ENCODE measurements at regions not wholly inside any gene's neighbourhood (a gene's known extent, or its start where the extent isn't known, plus 50 kb on each side); places are given as distances from the start of the nearest gene placed in this dataset.

DNA sequence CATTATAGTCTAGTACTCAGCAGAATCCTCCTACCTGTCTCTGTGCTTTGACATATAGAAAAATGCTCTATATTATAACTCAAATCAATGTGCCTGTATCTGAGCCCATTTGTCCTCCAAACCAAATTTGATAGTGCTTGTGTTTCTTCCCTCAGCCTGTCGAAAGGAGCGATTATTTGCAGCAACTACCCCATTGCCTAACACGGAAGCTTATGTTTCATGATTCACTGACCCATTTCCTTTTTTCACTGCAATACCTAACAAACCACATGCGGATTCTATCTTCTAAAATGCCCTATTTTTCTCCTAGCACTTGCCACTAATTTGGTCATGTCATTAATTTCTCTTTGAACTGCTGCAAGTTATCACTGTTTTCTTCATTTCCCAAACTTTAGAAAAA is 1220.6 kb upstream of the CADM2 start:
- H3K9ac ChIP-seq (ENCODE audit: low read depth, low read length), result no peak overlapping the region
- H3K4me1 ChIP-seq (ENCODE audit: insufficient read depth, low read length), result no peaks in the 10 kb centered on the region
- no peaks in the 10 kb centered on the region for H3K27me3 ChIP-seq (ENCODE audit: insufficient read depth, low read length)
- WGBS, result 93% methylated on average over 4 of the region's 4 CpGs
- H3K9me3 ChIP-seq (ENCODE audit: insufficient read depth, low read depth, low read length), result no peaks in the 10 kb centered on the region
- no peak overlapping the region for H3K4me3 ChIP-seq (ENCODE audit: low read length)
- no peaks in the 10 kb centered on the region for H3K36me3 ChIP-seq (ENCODE audit: insufficient read depth, low read length)
- no peak overlapping the region for H3K27ac ChIP-seq (ENCODE audit: low read depth, low read length)

DNA sequence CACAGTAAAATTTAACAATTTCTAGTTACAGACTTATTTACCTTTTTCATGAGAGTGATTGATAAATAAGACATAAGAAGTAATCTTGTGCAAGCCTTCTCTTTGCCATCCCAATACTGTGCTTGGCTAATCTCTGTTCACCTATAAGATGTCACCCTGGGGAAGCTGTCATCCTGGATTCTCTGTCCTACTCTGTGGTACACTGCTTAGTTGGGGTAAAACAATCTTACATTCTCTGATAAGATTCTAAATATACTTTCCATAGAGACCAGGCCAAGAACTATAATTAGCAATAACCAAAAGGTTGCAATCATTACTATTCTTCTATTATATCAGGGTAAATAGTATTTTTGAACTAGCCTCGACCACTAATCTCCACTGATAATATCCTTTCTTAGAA is 1218.3 kb upstream of the CADM2 start:
- no CpG with 5 or more reads among the region's 1 CpG for WGBS
- Histone ChIP-seq H3K9ac (ENCODE audit: low read depth, low read length) (no peak overlapping the region), H3K27ac (ENCODE audit: low read depth, low read length) (no peak overlapping the region), H3K4me1 (ENCODE audit: insufficient read depth, low read length) (no peaks in the 10 kb centered on the region), H3K36me3 (ENCODE audit: insufficient read depth, low read length) (no peaks in the 10 kb centered on the region), H3K9me3 (ENCODE audit: insufficient read depth, low read depth, low read length) (peaks cover 3% of the 10 kb centered on the region; the same call in 1 of the 2 replicates), H3K4me3 (ENCODE audit: low read length) (no peak overlapping the region), H3K27me3 (ENCODE audit: insufficient read depth, low read length) (no peaks in the 10 kb centered on the region)

DNA sequence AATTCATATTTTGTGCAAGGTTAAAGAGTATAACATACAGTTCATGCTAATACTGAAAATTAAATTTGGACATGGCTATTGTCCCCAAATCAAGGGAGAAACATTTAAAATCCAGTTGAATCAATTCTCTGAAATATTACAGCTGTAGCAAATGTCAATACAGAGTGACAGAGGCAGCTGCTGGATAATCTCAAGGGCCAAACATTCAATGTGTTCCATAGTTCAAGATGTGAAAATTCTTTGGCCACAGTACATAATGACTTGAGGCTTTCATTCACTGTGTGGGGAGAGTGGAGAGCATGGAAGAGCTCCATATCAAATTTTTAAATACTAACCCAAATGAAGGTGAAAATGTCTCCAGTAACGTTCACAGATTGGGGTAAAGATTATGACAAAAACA is 1192.8 kb upstream of the CADM2 start:
- WGBS, result 89% methylated on average over 1 of the region's 1 CpG
- Histone ChIP-seq H3K9me3 (ENCODE audit: insufficient read depth, low read depth, low read length) (0 out of 2 replicates have a peak, but pooled peaks cover 2% of the 10 kb centered on the region), H3K9ac (ENCODE audit: low read depth, low read length) (no peak overlapping the region), H3K4me3 (ENCODE audit: low read length) (no peak overlapping the region), H3K36me3 (ENCODE audit: insufficient read depth, low read length) (no peaks in the 10 kb centered on the region), H3K27ac (ENCODE audit: low read depth, low read length) (no peak overlapping the region), H3K4me1 (ENCODE audit: insufficient read depth, low read length) (no peaks in the 10 kb centered on the region), H3K27me3 (ENCODE audit: insufficient read depth, low read length) (no peaks in the 10 kb centered on the region)

DNA sequence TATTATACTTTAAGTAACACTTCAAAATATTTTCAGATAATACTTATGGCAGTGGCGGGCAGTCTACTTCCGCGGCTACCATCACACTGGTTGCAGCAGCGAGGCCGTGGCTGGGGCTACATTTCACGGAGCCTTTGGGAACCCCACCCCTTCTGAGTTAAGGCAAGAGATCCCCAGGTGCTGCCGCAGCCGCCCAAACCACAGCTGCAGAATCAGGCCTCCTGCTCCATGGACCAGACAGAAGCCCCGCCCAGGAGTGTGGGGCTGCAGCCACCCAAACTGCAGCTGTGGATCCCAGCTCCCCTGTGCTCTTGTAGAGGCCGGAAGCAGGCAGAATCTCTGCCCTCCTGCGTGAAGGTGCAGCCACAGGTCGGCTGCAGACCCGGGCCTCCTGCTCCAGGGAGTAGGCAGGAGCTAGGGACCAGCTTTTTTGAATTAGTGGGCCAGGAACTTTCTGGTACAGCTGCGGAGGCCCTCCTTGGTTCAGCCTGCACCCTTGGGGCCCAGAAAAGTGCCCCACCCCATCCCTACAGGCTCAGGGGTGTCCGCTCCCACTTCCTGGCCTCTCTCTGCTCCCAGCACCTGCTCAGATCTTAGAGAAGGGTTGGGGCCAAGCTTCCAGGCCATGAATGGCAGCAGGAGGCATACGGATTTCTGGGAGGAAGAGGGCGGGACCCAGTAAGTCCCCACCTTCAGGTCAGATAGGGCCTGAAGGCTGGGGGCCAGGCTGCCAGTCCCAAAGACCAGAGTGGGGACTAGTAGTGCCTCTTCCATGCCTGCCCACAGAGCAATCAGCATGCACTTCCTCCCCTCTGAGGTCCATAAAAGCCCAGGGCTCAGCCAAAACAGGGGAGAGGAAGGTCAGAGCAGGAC is 1188.8 kb upstream of the CADM2 start:
- no peak overlapping the region for H3K27ac ChIP-seq (ENCODE audit: low read depth, low read length)
- no peaks in the 10 kb centered on the region for H3K27me3 ChIP-seq (ENCODE audit: insufficient read depth, low read length)
- no peak overlapping the region for H3K4me3 ChIP-seq (ENCODE audit: low read length)
- no peaks in the 10 kb centered on the region for H3K4me1 ChIP-seq (ENCODE audit: insufficient read depth, low read length)
- 96% methylated on average over 17 of the region's 17 CpGs for WGBS
- no peak overlapping the region for H3K9ac ChIP-seq (ENCODE audit: low read depth, low read length)
- H3K9me3 ChIP-seq (ENCODE audit: insufficient read depth, low read depth, low read length), result 0 out of 2 replicates have a peak, but pooled peaks cover 2% of the 10 kb centered on the region
- H3K36me3 ChIP-seq (ENCODE audit: insufficient read depth, low read length), result no peaks in the 10 kb centered on the region

DNA sequence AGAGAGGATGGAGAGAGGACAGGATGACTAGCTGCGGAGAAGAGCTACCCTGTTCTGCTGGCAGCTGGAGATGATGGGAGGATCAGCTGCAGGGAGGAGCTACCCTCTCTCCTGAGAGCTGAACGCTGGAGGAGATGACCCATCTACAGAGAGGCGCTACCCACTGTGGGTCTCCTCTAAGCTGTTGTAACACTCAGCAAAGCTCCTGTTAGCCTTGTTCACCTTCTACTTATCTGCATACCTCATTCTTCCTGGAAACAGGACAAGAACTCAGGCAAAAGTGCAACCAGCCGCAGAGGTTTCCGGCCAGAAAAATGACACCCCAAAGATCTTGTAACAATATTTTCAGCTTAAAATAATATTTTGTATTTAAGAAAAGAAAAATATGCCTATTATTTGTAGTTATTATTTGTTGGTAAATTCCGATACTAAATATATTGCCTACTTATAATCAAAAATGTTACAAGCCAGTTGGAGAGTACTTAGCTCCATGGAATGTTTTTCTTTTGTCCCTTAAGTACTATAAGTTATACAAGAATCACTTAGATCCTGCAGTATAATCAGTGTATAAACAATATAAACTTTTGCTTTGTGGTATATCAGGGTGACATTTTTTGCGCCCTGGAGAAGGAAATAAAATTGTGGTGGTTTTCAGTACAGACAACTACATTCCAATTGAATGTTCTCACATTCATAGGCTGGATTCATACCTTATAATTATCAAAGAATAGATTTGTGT is 1188.0 kb upstream of the CADM2 start:
- 0 out of 2 replicates have a peak, but pooled peaks cover 2% of the 10 kb centered on the region for H3K9me3 ChIP-seq (ENCODE audit: insufficient read depth, low read depth, low read length)
- no peak overlapping the region for H3K9ac ChIP-seq (ENCODE audit: low read depth, low read length)
- no peaks in the 10 kb centered on the region for H3K36me3 ChIP-seq (ENCODE audit: insufficient read depth, low read length)
- 96% methylated on average over 5 of the region's 7 CpGs for WGBS
- H3K4me1 ChIP-seq (ENCODE audit: insufficient read depth, low read length), result no peaks in the 10 kb centered on the region
- H3K27me3 ChIP-seq (ENCODE audit: insufficient read depth, low read length), result no peaks in the 10 kb centered on the region
- no peak overlapping the region for H3K27ac ChIP-seq (ENCODE audit: low read depth, low read length)
- no peak overlapping the region for H3K4me3 ChIP-seq (ENCODE audit: low read length)

DNA sequence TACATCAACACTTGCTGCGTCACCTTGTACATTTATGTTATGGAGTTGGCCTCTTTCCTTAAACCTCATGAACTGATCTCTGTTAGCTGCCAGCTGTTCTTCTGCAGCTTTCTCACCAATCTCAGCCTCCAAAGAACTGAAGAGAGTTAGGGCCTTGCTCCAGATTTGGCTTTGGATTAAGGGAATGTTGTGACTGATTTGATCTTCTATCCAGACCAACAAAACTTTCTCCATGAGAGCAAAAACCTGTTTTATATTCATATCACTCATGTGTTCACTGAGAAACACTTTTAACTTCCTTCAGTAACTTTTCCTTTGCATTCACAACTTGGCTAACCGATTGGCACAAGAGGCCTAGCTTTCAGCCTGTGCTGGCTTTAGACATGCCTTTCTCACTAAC is 1156.0 kb upstream of the CADM2 start:
- WGBS, result 96% methylated on average over 2 of the region's 2 CpGs
- Histone ChIP-seq H3K9ac (ENCODE audit: low read depth, low read length) (no peak overlapping the region), H3K27me3 (ENCODE audit: insufficient read depth, low read length) (no peaks in the 10 kb centered on the region), H3K9me3 (ENCODE audit: insufficient read depth, low read depth, low read length) (no peaks in the 10 kb centered on the region), H3K27ac (ENCODE audit: low read depth, low read length) (no peak overlapping the region), H3K36me3 (ENCODE audit: insufficient read depth, low read length) (no peaks in the 10 kb centered on the region), H3K4me3 (ENCODE audit: low read length) (no peak overlapping the region), H3K4me1 (ENCODE audit: insufficient read depth, low read length) (no peaks in the 10 kb centered on the region)

DNA sequence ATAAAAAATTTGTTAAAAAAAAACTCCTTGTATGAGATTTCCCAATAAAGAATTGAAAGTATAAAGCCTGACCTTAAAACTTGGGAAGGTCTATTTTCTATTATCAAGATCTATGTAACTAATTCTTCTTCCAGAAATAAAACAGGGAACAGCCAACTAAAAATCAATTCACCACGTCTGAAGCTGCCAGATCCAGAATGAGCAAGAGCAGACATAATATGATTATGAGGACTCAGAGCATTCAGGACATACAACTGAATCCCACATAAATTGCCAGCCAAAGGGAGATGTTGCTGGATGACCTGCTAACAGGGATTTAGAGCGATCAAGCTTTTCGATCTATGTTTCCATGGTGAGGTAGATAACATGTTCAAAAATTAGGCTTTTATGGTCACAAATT is 1151.3 kb upstream of the CADM2 start:
- Histone ChIP-seq H3K36me3 (ENCODE audit: insufficient read depth, low read length) (no peaks in the 10 kb centered on the region), H3K9me3 (ENCODE audit: insufficient read depth, low read depth, low read length) (no peaks in the 10 kb centered on the region), H3K9ac (ENCODE audit: low read depth, low read length) (no peak overlapping the region), H3K27me3 (ENCODE audit: insufficient read depth, low read length) (no peaks in the 10 kb centered on the region), H3K27ac (ENCODE audit: low read depth, low read length) (no peak overlapping the region), H3K4me3 (ENCODE audit: low read length) (no peak overlapping the region), H3K4me1 (ENCODE audit: insufficient read depth, low read length) (no peaks in the 10 kb centered on the region)
- WGBS, result 90% methylated on average over 3 of the region's 3 CpGs

DNA sequence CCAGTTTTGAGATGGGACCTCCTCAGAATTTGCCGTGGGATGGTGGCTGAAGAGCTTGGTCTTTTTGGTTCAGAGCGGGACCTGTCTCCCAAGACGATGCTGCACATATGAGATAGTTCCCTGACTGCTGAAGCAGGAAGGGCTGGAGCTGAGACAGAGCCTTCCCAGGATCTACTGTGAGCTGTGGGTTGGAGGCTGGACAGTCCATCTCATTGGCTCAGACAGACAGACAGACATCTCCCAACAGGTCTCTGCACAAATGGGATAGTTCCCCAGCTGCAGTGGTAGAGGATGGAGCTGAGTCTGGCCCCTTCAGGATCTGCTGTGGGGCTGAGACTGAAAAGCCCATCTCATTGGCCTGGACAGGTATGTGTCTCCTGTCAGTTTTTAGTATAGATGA is 1145.6 kb upstream of the CADM2 start:
- Histone ChIP-seq H3K9ac (ENCODE audit: low read depth, low read length) (no peak overlapping the region), H3K9me3 (ENCODE audit: insufficient read depth, low read depth, low read length) (no peaks in the 10 kb centered on the region)
- 96% methylated on average over 3 of the region's 3 CpGs for WGBS

DNA sequence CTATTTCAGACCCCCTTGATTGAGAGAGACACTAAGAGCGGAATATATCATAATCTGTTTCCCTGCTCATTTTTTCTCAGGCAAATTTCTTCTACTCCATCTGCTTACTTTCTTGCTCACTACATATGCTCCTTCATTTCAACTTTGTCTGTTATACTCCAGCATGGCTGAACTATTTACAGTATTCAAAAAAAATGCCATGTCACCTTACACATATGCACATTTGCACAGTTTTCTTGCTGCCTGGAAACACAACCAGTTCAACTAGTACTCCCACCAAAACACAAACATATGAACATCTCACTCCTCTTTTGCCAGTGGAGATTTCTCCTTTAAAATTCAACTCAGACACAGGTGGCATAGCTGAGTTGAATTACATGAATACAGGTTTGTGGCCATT is 1142.1 kb upstream of the CADM2 start:
- Histone ChIP-seq H3K9ac (ENCODE audit: low read depth, low read length) (no peak overlapping the region), H3K4me3 (ENCODE audit: low read length) (no peak overlapping the region), H3K27me3 (ENCODE audit: insufficient read depth, low read length) (no peaks in the 10 kb centered on the region), H3K27ac (ENCODE audit: low read depth, low read length) (no peak overlapping the region), H3K4me1 (ENCODE audit: insufficient read depth, low read length) (no peaks in the 10 kb centered on the region), H3K9me3 (ENCODE audit: insufficient read depth, low read depth, low read length) (no peaks in the 10 kb centered on the region), H3K36me3 (ENCODE audit: insufficient read depth, low read length) (no peaks in the 10 kb centered on the region)
- 100% methylated on average over 1 of the region's 1 CpG for WGBS

More for the DNA sequence above, 1145.6 kb upstream of the CADM2 start:
- Histone ChIP-seq H3K27ac (ENCODE audit: low read depth, low read length) (no peak overlapping the region), H3K4me3 (ENCODE audit: low read length) (no peak overlapping the region), H3K36me3 (ENCODE audit: insufficient read depth, low read length) (no peaks in the 10 kb centered on the region), H3K4me1 (ENCODE audit: insufficient read depth, low read length) (no peaks in the 10 kb centered on the region), H3K27me3 (ENCODE audit: insufficient read depth, low read length) (no peaks in the 10 kb centered on the region)

DNA sequence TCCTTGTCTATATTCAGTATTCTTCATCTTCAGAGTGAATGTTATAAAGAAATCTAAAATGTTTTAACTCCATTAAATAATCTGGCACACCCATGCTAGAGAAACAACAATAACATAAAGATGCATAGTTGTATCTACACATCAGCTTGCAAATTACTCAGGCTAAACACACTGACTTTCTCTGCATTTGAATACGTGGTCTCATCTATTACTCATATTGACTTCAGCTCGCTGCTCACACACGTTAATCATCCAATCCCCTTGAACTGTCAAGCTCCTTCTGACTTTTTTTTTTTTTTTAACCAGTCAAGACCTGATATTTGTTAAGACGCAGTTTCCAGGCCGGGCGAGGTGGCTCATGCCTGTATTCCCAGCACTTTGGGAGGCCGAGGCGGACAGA is 1137.3 kb upstream of the CADM2 start:
- Histone ChIP-seq H3K9ac (ENCODE audit: low read depth, low read length) (no peak overlapping the region), H3K27me3 (ENCODE audit: insufficient read depth, low read length) (no peaks in the 10 kb centered on the region), H3K36me3 (ENCODE audit: insufficient read depth, low read length) (no peaks in the 10 kb centered on the region), H3K27ac (ENCODE audit: low read depth, low read length) (no peak overlapping the region), H3K9me3 (ENCODE audit: insufficient read depth, low read depth, low read length) (no peaks in the 10 kb centered on the region), H3K4me1 (ENCODE audit: insufficient read depth, low read length) (no peaks in the 10 kb centered on the region), H3K4me3 (ENCODE audit: low read length) (no peak overlapping the region)
- WGBS, result 92% methylated on average over 8 of the region's 8 CpGs

DNA sequence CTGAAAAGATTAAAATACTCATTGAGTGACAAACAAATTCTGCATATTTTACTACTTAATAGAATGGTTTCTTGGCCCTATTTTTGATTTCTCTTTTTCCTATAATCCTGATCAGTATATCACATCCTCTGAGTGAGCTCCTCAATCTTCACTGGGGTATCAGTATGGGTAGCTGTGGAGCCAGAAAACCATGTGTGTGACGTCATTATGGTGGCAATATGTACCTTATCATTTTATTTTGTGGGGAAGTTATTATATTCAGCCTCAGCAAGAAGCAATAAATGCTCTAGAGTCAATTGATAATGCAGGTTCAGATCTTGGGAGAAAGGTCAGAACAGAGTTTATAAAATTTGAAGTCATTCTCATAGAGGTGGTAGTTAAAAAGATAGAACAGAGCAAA is 1135.7 kb upstream of the CADM2 start:
- WGBS, result 82% methylated on average over 1 of the region's 1 CpG
- Histone ChIP-seq H3K27ac (ENCODE audit: low read depth, low read length) (no peak overlapping the region), H3K9me3 (ENCODE audit: insufficient read depth, low read depth, low read length) (no peaks in the 10 kb centered on the region), H3K4me3 (ENCODE audit: low read length) (no peak overlapping the region), H3K4me1 (ENCODE audit: insufficient read depth, low read length) (no peaks in the 10 kb centered on the region), H3K36me3 (ENCODE audit: insufficient read depth, low read length) (no peaks in the 10 kb centered on the region), H3K27me3 (ENCODE audit: insufficient read depth, low read length) (no peaks in the 10 kb centered on the region), H3K9ac (ENCODE audit: low read depth, low read length) (no peak overlapping the region)
